HG03060 (cell line): ENCODE measurements at regions not wholly inside any gene's neighbourhood (a gene's known extent, or its start where the extent isn't known, plus 50 kb on each side); places are given as distances from the start of the nearest gene placed in this dataset.

Experiments
- ATAC-seq: cut with Tn5 transposase; IDR thresholded peaks from one replicate; pipeline ENCODE4 v1.9.1; 2021; ENCODE audit warnings: low read depth, moderate number of reproducible peaks; ENCODE audit not compliant: unreplicated experiment

- ATAC-seq: no peak
Measured at GRCh38 chr5:61817472-61818326, 485.6 kb downstream of the ZSWIM6 start.

GRCh38 chr5:61820836-61821235 lies 485.2 kb upstream of the KIF2A start:
- ATAC-seq: no peak

- ATAC-seq: no peak
Measured at GRCh38 chr5:61821561-61821960, 484.4 kb upstream of the KIF2A start.

- ATAC-seq: no peak
Measured at GRCh38 chr5:61822584-61822983, 483.4 kb upstream of the KIF2A start.

- no peak for ATAC-seq
Measured at GRCh38 chr5:61823065-61823464, 482.9 kb upstream of the KIF2A start.

GRCh38 chr5:61823781-61824180 lies 482.2 kb upstream of the KIF2A start:
- ATAC-seq: no peak

GRCh38 chr5:61824396-61824795 lies 481.6 kb upstream of the KIF2A start:
- ATAC-seq: no peak

GRCh38 chr5:61827445-61827975 lies 478.5 kb upstream of the KIF2A start:
- ATAC-seq: no peak

- no peak for ATAC-seq
Measured at GRCh38 chr5:61828856-61829255, 477.1 kb upstream of the KIF2A start.

GRCh38 chr5:61831736-61832135 lies 474.3 kb upstream of the KIF2A start:
- no peak for ATAC-seq

GRCh38 chr5:61837788-61838187 lies 468.2 kb upstream of the KIF2A start:
- ATAC-seq: no peak

- no peak for ATAC-seq
Measured at GRCh38 chr5:61840361-61840760, 465.6 kb upstream of the KIF2A start.

- no peak for ATAC-seq
Measured at GRCh38 chr5:61842840-61843239, 463.2 kb upstream of the KIF2A start.

GRCh38 chr5:61850696-61851095 lies 455.3 kb upstream of the KIF2A start:
- no peak for ATAC-seq

- no peak for ATAC-seq
Measured at GRCh38 chr5:61854531-61854930, 451.5 kb upstream of the KIF2A start.

- no peak for ATAC-seq
Measured at GRCh38 chr5:61860978-61861377, 445.0 kb upstream of the KIF2A start.

- peak; percentile 87 for ATAC-seq
Measured at GRCh38 chr5:61866930-61867329, 439.1 kb upstream of the KIF2A start.

GRCh38 chr5:61869333-61869732 lies 436.7 kb upstream of the KIF2A start:
- no peak for ATAC-seq

- ATAC-seq: no peak
Measured at GRCh38 chr5:61878471-61878870, 427.5 kb upstream of the KIF2A start.

- ATAC-seq: no peak
Measured at GRCh38 chr5:61881821-61882487, 424.1 kb upstream of the KIF2A start.

GRCh38 chr5:61882901-61883500 lies 423.0 kb upstream of the KIF2A start:
- ATAC-seq: no peak
